GM23338 (cell line): ENCODE measurements at regions not wholly inside any gene's neighbourhood (a gene's known extent, or its start where the extent isn't known, plus 50 kb on each side); places are given as distances from the start of the nearest gene placed in this dataset.

Experiments
- ATAC-seq: fragments of 200-7000 bp; cut with Tn5 transposase; 3 replicates; pipeline ENCODE4 v1.9.1; 2020
- DNase-seq: peaks from one replicate; pipeline ENCODE4 v3.0.0-alpha.2; 2015; ENCODE audit warnings: low spot score
- H2AFZ ChIP-seq: fragments of 200-600 bp; sonication (generic); 2 replicates; pipeline ENCODE4 v1.8.0; 2016; ENCODE audit warnings: antibody characterized with exemption, mild to moderate bottlenecking, moderate library complexity
- H3F3A ChIP-seq: fragments of 200-600 bp; sonication (generic); replicated peaks from 2 replicates; pipeline ENCODE4 v1.8.0; 2017; ENCODE audit warnings: antibody characterized with exemption, mixed run types, low read depth
- H3K27ac ChIP-seq: fragments of 200-600 bp; sonication (generic); 2 replicates; pipeline ENCODE4 v1.6.1; 2016; ENCODE audit warnings: low read depth
- H3K27me3 ChIP-seq: fragments of 200-600 bp; sonication (generic); 2 replicates; pipeline ENCODE4 v1.8.0; 2016; ENCODE audit warnings: mild to moderate bottlenecking, mixed run types, moderate library complexity; ENCODE audit not compliant: insufficient read depth
- H3K36me3 ChIP-seq: fragments of 200-600 bp; sonication (generic); 2 replicates; pipeline ENCODE4 v1.8.0; 2016; ENCODE audit warnings: mild to moderate bottlenecking; ENCODE audit not compliant: insufficient read depth
- H3K4me1 ChIP-seq: fragments of 200-600 bp; sonication (generic); 2 replicates; pipeline ENCODE4 v1.8.0; 2016; ENCODE audit warnings: mild to moderate bottlenecking, moderate library complexity; ENCODE audit not compliant: insufficient read depth
- H3K4me2 ChIP-seq: fragments of 200-600 bp; sonication (generic); 2 replicates; pipeline ENCODE4 v1.7.1; 2017; ENCODE audit warnings: mixed run types
- H3K4me3 ChIP-seq: fragments of 200-600 bp; sonication (generic); 2 replicates; pipeline ENCODE4 v1.6.1; 2016; ENCODE audit warnings: mixed run types
- H3K79me2 ChIP-seq: fragments of 200-600 bp; sonication (generic); replicated peaks from 2 replicates; pipeline ENCODE4 v1.8.0; 2017; ENCODE audit warnings: mild to moderate bottlenecking; ENCODE audit not compliant: insufficient read depth
- H3K9me2 ChIP-seq: fragments of 200-600 bp; sonication (generic); 2 replicates; pipeline ENCODE4 v1.8.0; 2017; ENCODE audit not compliant: insufficient read depth
- H4K20me1 ChIP-seq: fragments of 200-600 bp; sonication (generic); replicated peaks from 2 replicates; pipeline ENCODE4 v1.8.0; 2017; ENCODE audit warnings: mild to moderate bottlenecking; ENCODE audit not compliant: insufficient read depth
- H3K27ac Mint-ChIP-seq: 2 replicates; pipeline ENCODE4 v1.8.0; 2020; ENCODE audit warnings: inconsistent platforms, mild to moderate bottlenecking, moderate library complexity, mixed read lengths
- H3K27me3 Mint-ChIP-seq: 3 replicates; pipeline ENCODE4 v1.8.0; 2022; ENCODE audit warnings: low read depth, mild to moderate bottlenecking, moderate library complexity, mixed read lengths, inconsistent platforms; ENCODE audit not compliant: insufficient read depth, poor library complexity
- H3K36me3 Mint-ChIP-seq: 3 replicates; pipeline ENCODE4 v1.8.0; 2021; ENCODE audit warnings: low read depth, mild to moderate bottlenecking, inconsistent platforms, moderate library complexity, mixed read lengths
- H3K4me1 Mint-ChIP-seq: 3 replicates; pipeline ENCODE4 v1.8.0; 2020; ENCODE audit warnings: mild to moderate bottlenecking, inconsistent platforms, mixed read lengths
- H3K4me3 Mint-ChIP-seq: 3 replicates; pipeline ENCODE4 v1.8.0; 2021; ENCODE audit warnings: moderate library complexity, mild to moderate bottlenecking, inconsistent platforms, mixed read lengths
- H3K9me3 Mint-ChIP-seq: 3 replicates; pipeline ENCODE4 v1.8.0; 2020; ENCODE audit warnings: moderate library complexity, mild to moderate bottlenecking, inconsistent platforms, mixed read lengths
- CREB1 ChIP-seq: fragments of 250-450 bp; sonication (Bioruptor Pico); IDR thresholded peaks from 2 replicates; pipeline ENCODE4 v1.5.0; 2020; ENCODE audit warnings: low read depth, mild to moderate bottlenecking, moderate library complexity
- ETS1 ChIP-seq: IDR thresholded peaks from 2 replicates; pipeline ENCODE4 v1.6.1; 2016; ENCODE audit warnings: antibody characterized with exemption
- EZH2 ChIP-seq: fragments of 200-600 bp; sonication (generic); IDR thresholded peaks from one replicate; pipeline ENCODE4 v1.8.0; 2017; ENCODE audit warnings: antibody characterized with exemption, mild to moderate bottlenecking, low read depth; ENCODE audit not compliant: unreplicated experiment
- EZH2phosphoT487 ChIP-seq: fragments of 200-600 bp; sonication (generic); IDR thresholded peaks from one replicate; pipeline ENCODE4 v1.8.1; 2018; ENCODE audit warnings: antibody characterized with exemption; ENCODE audit not compliant: unreplicated experiment
- JUNB ChIP-seq: IDR thresholded peaks from one replicate; pipeline ENCODE4 v1.6.1; 2016; ENCODE audit warnings: antibody characterized with exemption; ENCODE audit not compliant: unreplicated experiment
- NANOG ChIP-seq: IDR thresholded peaks from 2 replicates; pipeline ENCODE4 v1.6.1; 2016; ENCODE audit warnings: antibody characterized with exemption, borderline replicate concordance
- STAT1 ChIP-seq: IDR thresholded peaks from one replicate; pipeline ENCODE4 v1.6.1; 2016; ENCODE audit warnings: antibody characterized with exemption; ENCODE audit not compliant: unreplicated experiment
- TF ChIP-seq, protein P1 (sequence below), 2 experiments: fragments of 200-600 bp in 1 of 2; sonication (generic) in 1 of 2; conservative IDR thresholded peaks; 2 replicates each; pipeline versions ENCODE4 v1.5.1 to v1.6.1; 2016 to 2017; ENCODE audit warnings: antibody characterized with exemption in 2 of 2, low read depth in 2 of 2, mild to moderate bottlenecking in 2 of 2, moderate library complexity in 1 of 2
- TF ChIP-seq, protein P2 (sequence below): IDR thresholded peaks from one replicate; pipeline ENCODE4 v1.6.1; 2018; ENCODE audit warnings: antibody characterized with exemption; ENCODE audit not compliant: unreplicated experiment

DNA sequence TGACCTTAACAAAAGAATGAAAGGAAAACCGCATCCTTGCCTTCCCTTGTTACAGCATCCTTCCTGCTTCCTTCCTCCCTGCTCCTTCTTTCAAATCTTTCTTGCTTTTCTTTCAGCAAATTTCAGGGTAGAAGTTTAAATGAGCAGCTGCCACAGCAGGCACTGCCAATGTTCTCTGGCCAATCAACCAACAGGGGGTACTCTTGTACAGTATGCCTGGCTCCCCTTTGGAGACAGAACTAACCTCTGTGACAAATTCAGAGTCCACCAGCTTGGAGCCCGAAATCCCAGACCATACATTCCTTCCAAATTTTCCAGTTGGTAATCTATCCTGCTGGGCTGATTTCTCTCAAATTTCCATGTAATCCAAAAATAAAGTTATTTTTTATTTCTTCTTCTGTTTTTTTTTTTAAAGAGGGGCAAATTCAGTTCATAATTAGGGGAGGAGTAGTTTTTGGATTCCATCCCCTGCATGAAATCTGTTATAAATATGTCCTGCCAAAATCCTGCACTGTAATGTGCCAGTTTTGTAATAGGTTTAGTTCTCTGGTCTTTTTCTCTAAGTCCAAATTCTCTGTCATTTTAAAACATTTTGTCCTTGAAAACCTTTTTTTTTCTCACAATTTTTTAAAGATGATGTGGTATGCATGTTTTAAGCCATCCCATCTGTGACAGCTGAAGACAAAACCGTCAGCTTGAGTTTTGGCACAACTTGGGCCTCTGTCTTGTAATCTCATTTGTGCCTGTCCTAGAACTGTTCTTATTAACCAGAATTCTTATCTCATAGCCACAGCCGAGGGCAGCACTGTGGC lies 610.0 kb upstream of the LMO3 start:
- Histone ChIP-seq H3K36me3 (no peaks in the 10 kb centered on the region), H3K9me2 (no peaks in the 10 kb centered on the region), H2AFZ (peak overlapping the region; percentile 34; the same call in 1 of the 2 replicates), H3K4me2 (no peak overlapping the region), H3K4me1 (no peaks in the 10 kb centered on the region), H3F3A (no peaks in the 10 kb centered on the region), H4K20me1 (no peaks in the 10 kb centered on the region), H3K27ac (no peak overlapping the region), H3K79me2 (no peaks in the 10 kb centered on the region), H3K27me3 (no peaks in the 10 kb centered on the region), H3K4me3 (no peak overlapping the region)
- ATAC-seq (peak; percentile 71), DNase-seq (peak; percentile 51)
- Mint-ChIP-seq H3K36me3 (no peaks in the 10 kb centered on the region), H3K27me3 (no peaks in the 10 kb centered on the region), H3K27ac (peak overlapping the region; percentile 36; the same call in 1 of the 2 replicates), H3K4me3 (no peak overlapping the region), H3K4me1 (no peaks in the 10 kb centered on the region), H3K9me3 (no peaks in the 10 kb centered on the region; the same call in 2 of the 3 replicates)
- TF ChIP-seq, protein P1, sequence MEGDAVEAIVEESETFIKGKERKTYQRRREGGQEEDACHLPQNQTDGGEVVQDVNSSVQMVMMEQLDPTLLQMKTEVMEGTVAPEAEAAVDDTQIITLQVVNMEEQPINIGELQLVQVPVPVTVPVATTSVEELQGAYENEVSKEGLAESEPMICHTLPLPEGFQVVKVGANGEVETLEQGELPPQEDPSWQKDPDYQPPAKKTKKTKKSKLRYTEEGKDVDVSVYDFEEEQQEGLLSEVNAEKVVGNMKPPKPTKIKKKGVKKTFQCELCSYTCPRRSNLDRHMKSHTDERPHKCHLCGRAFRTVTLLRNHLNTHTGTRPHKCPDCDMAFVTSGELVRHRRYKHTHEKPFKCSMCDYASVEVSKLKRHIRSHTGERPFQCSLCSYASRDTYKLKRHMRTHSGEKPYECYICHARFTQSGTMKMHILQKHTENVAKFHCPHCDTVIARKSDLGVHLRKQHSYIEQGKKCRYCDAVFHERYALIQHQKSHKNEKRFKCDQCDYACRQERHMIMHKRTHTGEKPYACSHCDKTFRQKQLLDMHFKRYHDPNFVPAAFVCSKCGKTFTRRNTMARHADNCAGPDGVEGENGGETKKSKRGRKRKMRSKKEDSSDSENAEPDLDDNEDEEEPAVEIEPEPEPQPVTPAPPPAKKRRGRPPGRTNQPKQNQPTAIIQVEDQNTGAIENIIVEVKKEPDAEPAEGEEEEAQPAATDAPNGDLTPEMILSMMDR (conservative IDR thresholded peaks at IDR 0.05; ENCODE audit: low read depth in 2 of 2): peak; percentile 54 to 69
- TF ChIP-seq NANOG: no peak

GRCh38 chr12:17214929-17215328 lies 609.0 kb upstream of the LMO3 start:
- peaks cover 5% of the 10 kb centered on the region for H3K9me2 ChIP-seq
- no peak overlapping the region for H3K27ac ChIP-seq
- no peak overlapping the region for H3K4me3 ChIP-seq
- H3K4me2 ChIP-seq: no peak overlapping the region
- no peak overlapping the region for H3K27ac Mint-ChIP-seq
- DNase-seq: no peak
- no peaks in the 10 kb centered on the region for H4K20me1 ChIP-seq
- H3K27me3 Mint-ChIP-seq: peaks cover under 1% of the 10 kb centered on the region
- H3K36me3 ChIP-seq: no peaks in the 10 kb centered on the region
- no peak for ATAC-seq
- H3K9me3 Mint-ChIP-seq: no peaks in the 10 kb centered on the region; the same call in 2 of the 3 replicates
- no peaks in the 10 kb centered on the region for H3K4me1 Mint-ChIP-seq
- H3K36me3 Mint-ChIP-seq: no peaks in the 10 kb centered on the region
- H3K4me1 ChIP-seq: no peaks in the 10 kb centered on the region
- no peak overlapping the region for H2AFZ ChIP-seq
- H3F3A ChIP-seq: no peaks in the 10 kb centered on the region
- no peaks in the 10 kb centered on the region for H3K27me3 ChIP-seq
- no peak overlapping the region for H3K4me3 Mint-ChIP-seq
- no peaks in the 10 kb centered on the region for H3K79me2 ChIP-seq
- TF ChIP-seq EZH2phosphoT487: no peak
- TF ChIP-seq, protein P1 (conservative IDR thresholded peaks at IDR 0.05; ENCODE audit: low read depth in 2 of 2): no peak
- no peak for TF ChIP-seq EZH2
- no peak for TF ChIP-seq JUNB
- no peak for TF ChIP-seq ETS1
- no peak for TF ChIP-seq CREB1 (CRISPR knock-in tag)
- TF ChIP-seq, protein P2, sequence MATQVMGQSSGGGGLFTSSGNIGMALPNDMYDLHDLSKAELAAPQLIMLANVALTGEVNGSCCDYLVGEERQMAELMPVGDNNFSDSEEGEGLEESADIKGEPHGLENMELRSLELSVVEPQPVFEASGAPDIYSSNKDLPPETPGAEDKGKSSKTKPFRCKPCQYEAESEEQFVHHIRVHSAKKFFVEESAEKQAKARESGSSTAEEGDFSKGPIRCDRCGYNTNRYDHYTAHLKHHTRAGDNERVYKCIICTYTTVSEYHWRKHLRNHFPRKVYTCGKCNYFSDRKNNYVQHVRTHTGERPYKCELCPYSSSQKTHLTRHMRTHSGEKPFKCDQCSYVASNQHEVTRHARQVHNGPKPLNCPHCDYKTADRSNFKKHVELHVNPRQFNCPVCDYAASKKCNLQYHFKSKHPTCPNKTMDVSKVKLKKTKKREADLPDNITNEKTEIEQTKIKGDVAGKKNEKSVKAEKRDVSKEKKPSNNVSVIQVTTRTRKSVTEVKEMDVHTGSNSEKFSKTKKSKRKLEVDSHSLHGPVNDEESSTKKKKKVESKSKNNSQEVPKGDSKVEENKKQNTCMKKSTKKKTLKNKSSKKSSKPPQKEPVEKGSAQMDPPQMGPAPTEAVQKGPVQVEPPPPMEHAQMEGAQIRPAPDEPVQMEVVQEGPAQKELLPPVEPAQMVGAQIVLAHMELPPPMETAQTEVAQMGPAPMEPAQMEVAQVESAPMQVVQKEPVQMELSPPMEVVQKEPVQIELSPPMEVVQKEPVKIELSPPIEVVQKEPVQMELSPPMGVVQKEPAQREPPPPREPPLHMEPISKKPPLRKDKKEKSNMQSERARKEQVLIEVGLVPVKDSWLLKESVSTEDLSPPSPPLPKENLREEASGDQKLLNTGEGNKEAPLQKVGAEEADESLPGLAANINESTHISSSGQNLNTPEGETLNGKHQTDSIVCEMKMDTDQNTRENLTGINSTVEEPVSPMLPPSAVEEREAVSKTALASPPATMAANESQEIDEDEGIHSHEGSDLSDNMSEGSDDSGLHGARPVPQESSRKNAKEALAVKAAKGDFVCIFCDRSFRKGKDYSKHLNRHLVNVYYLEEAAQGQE: no peak
- no peak for TF ChIP-seq STAT1
